ENCODE measurements at regions not wholly inside any gene's neighbourhood (a gene's known extent, or its start where the extent isn't known, plus 50 kb on each side); places are given as distances from the start of the nearest gene placed in this dataset.
"Not testable (repeated sequence)": the region's sequence is repeated elsewhere in the genome, so short reads cannot be mapped to it uniquely, and the experiment has no call there.

DNA sequence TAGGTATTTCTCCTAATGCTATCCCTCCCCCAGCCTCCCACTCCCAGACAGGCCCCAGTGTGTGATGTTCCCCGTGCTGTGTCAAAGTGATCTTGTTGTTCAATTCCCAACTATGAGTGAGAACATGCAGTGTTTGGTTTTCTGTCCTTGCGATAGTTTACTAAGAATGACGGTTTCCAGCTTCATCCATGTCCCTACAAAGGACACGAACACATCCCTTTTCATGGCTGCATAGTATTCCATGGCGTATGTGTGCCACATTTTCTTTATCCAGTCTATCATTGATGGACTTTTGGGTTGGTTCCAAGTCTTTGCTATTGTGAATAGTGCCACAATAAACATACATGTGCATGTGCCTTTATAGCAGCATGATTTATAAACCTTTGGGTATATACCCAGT is 999.3 kb upstream of the ZEB2 start:
- not testable (repeated sequence) for H3K4me3 ChIP-seq (ENCODE audit: low read length); H3K36me3 ChIP-seq (ENCODE audit: control insufficient read depth, insufficient read depth, low read length); H3K27me3 ChIP-seq (ENCODE audit: control insufficient read depth, insufficient read depth, low read length); H3K4me1 ChIP-seq (ENCODE audit: control insufficient read depth, insufficient read depth, low read length); H3K27ac ChIP-seq (ENCODE audit: low read depth, low read length); H3K9ac ChIP-seq (ENCODE audit: low read length)

DNA sequence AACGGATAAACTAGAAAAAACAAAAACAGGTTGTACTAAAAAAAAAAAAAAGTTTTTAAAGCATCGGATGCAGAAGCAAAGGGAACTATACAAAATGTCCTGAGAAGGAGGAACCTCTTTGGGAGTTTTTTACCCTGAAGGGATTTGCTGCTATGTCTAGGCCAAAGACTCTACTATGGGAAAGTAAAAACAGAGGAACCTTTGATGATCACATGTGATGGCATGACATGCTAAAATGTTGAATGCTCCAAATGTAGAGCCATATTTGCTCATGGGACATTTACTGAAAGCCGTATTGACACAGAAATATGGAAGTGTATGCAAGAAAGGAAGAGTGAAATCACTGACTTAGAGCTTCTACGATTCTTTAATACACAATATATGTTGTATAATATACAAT is 992.0 kb upstream of the ZEB2 start:
- Histone ChIP-seq H3K36me3 (ENCODE audit: control insufficient read depth, insufficient read depth, low read length) (no peaks in the 10 kb centered on the region), H3K4me3 (ENCODE audit: low read length) (no peak overlapping the region), H3K4me1 (ENCODE audit: control insufficient read depth, insufficient read depth, low read length) (no peaks in the 10 kb centered on the region), H3K27me3 (ENCODE audit: control insufficient read depth, insufficient read depth, low read length) (no peaks in the 10 kb centered on the region), H3K9ac (ENCODE audit: low read length) (no peak overlapping the region), H3K27ac (ENCODE audit: low read depth, low read length) (no peak overlapping the region)

DNA sequence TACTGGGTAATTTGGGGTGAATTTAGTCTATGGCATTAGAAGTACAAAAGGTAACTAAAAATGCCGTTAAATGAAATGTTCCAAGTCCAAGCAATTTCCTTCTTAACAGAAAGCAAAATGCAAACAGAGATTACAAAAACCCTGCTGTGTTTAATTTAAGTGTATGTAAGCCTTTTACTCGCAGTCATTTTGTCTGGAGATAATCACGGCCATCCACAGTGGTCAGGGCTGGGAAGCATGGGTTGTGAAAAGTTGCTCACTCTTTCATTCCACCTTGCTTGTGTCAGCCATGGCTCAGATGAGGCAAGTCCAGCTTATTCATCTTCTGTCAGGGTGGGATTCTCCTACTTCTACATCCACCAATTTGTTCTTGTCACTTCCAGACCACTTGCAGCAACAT is 983.6 kb upstream of the ZEB2 start:
- no peak overlapping the region for H3K4me3 ChIP-seq (ENCODE audit: low read length)
- H3K9ac ChIP-seq (ENCODE audit: low read length) = no peak overlapping the region
- H3K27ac ChIP-seq (ENCODE audit: low read depth, low read length) = no peak overlapping the region
- no peaks in the 10 kb centered on the region for H3K36me3 ChIP-seq (ENCODE audit: control insufficient read depth, insufficient read depth, low read length)
- no peaks in the 10 kb centered on the region for H3K27me3 ChIP-seq (ENCODE audit: control insufficient read depth, insufficient read depth, low read length)
- no peaks in the 10 kb centered on the region for H3K4me1 ChIP-seq (ENCODE audit: control insufficient read depth, insufficient read depth, low read length)

DNA sequence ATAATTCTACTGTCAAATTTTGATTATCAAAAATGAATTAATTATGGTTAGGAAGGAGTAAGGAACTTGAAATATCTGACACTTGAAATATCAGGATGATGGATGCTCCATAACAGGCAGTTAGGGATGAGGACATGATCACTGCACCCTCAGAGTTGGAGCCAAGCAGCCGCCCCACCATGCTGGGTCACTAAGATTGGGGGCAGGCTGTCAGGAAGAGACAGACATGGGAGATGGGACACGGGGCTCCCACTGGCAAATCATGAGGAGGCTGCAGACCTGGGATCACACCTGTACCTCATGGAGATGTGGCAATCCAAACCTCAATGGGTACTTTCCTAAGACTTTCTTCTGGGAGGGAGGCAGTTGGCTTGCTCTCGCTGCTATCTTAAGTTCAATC is 982.0 kb upstream of the ZEB2 start:
- Histone ChIP-seq H3K9ac (ENCODE audit: low read length) (no peak overlapping the region), H3K36me3 (ENCODE audit: control insufficient read depth, insufficient read depth, low read length) (no peaks in the 10 kb centered on the region), H3K4me1 (ENCODE audit: control insufficient read depth, insufficient read depth, low read length) (no peaks in the 10 kb centered on the region), H3K27ac (ENCODE audit: low read depth, low read length) (no peak overlapping the region), H3K4me3 (ENCODE audit: low read length) (no peak overlapping the region), H3K27me3 (ENCODE audit: control insufficient read depth, insufficient read depth, low read length) (no peaks in the 10 kb centered on the region)

DNA sequence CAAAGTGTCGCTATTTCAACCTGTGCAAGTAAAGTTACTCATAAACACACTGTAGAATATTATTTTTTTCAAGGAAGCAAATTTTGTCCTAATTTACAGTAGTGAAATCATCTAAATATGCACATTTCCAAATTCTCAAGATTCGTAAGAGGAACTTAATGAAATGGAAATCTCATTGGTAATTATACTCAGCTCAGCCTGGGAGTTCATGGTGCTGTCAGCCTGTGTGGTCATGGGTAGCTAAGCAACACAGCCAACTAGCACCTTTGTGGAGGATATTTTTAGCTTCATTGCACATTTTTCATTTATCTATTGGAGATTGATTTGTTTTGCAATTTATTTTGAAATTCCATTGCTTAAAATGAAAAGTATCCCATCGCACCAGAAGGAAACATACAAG is 975.7 kb upstream of the ZEB2 start:
- H3K27ac ChIP-seq (ENCODE audit: low read depth, low read length) = no peak overlapping the region
- no peak overlapping the region for H3K9ac ChIP-seq (ENCODE audit: low read length)
- H3K4me3 ChIP-seq (ENCODE audit: low read length) = no peak overlapping the region
- H3K27me3 ChIP-seq (ENCODE audit: control insufficient read depth, insufficient read depth, low read length) = no peaks in the 10 kb centered on the region
- no peaks in the 10 kb centered on the region for H3K36me3 ChIP-seq (ENCODE audit: control insufficient read depth, insufficient read depth, low read length)
- H3K4me1 ChIP-seq (ENCODE audit: control insufficient read depth, insufficient read depth, low read length) = no peaks in the 10 kb centered on the region

DNA sequence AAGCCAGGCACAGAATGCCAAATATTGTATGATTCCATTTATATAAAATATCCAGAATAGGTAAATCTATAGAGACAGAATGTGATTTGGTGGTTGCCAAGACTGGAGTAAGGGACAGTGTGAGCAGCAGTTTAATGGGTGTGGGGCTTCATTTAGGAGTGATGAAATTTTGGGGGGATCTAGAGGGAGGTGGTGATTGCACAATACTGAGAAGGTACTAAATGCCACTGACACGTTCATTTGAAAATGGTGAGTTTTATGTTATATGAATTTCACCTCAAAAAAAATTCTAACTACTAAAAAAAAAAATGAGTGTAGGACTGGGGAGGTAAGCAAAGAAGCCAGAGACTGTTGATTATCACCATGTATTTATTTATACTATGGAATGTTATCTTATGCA is 974.5 kb upstream of the ZEB2 start:
- H3K9ac ChIP-seq (ENCODE audit: low read length) = no peak overlapping the region
- H3K4me1 ChIP-seq (ENCODE audit: control insufficient read depth, insufficient read depth, low read length) = no peaks in the 10 kb centered on the region
- H3K4me3 ChIP-seq (ENCODE audit: low read length) = no peak overlapping the region
- H3K27ac ChIP-seq (ENCODE audit: low read depth, low read length) = no peak overlapping the region
- H3K27me3 ChIP-seq (ENCODE audit: control insufficient read depth, insufficient read depth, low read length) = no peaks in the 10 kb centered on the region
- no peaks in the 10 kb centered on the region for H3K36me3 ChIP-seq (ENCODE audit: control insufficient read depth, insufficient read depth, low read length)

DNA sequence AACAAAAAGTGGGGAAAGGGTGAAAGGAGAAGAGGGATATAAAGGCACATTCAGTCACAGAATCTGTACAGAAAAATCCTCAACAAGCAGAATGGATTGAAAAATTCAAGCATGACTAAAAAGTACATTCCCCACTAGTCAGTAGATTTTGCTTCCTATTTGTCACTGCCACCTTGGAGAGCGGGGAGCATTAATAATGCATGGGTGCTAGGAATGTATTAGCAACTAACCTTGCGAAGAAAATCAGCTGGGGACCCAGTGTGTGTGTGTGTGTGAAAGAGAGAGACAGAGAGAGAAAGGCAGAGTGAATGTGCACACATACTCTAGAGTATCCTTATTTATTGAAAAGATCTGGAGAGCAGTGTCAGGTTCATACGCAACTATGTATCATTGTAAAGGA is 968.7 kb upstream of the ZEB2 start:
- H3K4me1 ChIP-seq (ENCODE audit: control insufficient read depth, insufficient read depth, low read length) = no peaks in the 10 kb centered on the region
- no peaks in the 10 kb centered on the region for H3K36me3 ChIP-seq (ENCODE audit: control insufficient read depth, insufficient read depth, low read length)
- no peaks in the 10 kb centered on the region for H3K27me3 ChIP-seq (ENCODE audit: control insufficient read depth, insufficient read depth, low read length)
- H3K9ac ChIP-seq (ENCODE audit: low read length) = no peak overlapping the region
- no peak overlapping the region for H3K4me3 ChIP-seq (ENCODE audit: low read length)
- H3K27ac ChIP-seq (ENCODE audit: low read depth, low read length) = no peak overlapping the region

DNA sequence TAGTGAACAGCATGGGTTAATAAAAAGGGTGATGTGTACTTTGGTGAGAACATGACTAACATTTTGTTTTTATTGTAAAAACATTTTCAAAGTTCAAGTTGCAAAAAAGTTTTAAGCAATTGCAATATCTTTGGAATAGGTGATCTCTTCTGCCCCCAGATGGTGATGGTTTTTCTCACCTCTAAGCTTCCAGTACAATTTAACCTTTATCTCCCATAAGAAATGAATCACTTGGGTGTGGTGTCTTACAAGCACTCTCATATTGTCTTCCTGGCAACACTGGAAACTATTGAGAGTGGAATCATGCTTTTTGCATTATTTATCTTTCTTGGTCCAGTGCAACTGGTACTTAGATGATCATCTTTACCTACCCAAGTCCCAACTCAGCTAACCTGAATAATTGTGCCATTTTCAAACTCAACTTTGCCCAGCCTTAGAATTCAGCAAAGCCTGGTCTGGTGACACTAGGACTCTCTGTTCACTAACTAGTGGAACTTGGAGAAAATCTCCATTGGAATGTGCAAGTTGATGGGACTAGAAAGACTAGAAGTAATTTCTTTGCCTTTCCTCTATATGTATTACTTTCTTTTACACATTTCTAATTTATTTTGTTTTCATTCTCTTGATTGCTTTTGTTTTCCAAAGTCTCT is 964.7 kb upstream of the ZEB2 start:
- no peak overlapping the region for H3K27ac ChIP-seq (ENCODE audit: low read depth, low read length)
- H3K27me3 ChIP-seq (ENCODE audit: control insufficient read depth, insufficient read depth, low read length) = no peaks in the 10 kb centered on the region
- no peak overlapping the region for H3K9ac ChIP-seq (ENCODE audit: low read length)
- no peaks in the 10 kb centered on the region for H3K36me3 ChIP-seq (ENCODE audit: control insufficient read depth, insufficient read depth, low read length)
- H3K4me1 ChIP-seq (ENCODE audit: control insufficient read depth, insufficient read depth, low read length) = no peaks in the 10 kb centered on the region
- no peak overlapping the region for H3K4me3 ChIP-seq (ENCODE audit: low read length)

DNA sequence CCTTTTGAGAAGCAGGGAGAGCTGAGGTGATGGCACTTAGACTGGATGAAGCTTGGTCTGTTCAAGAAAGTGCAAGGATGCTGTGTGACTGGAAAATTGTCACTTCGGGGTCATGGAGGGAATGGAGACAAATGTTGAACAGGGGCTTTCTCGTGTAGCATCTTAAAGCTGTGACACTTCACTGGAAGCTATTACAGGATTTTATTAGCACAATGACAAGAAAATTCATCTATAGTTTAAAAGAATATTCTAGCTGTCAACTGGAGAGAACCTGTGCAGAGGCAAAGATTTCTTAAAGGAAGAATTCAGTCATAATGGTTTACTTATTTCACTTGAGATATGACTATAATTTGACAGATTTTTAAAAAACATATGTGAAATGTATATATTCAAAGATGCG is 963.9 kb upstream of the ZEB2 start:
- Histone ChIP-seq H3K27ac (ENCODE audit: low read depth, low read length) (no peak overlapping the region), H3K27me3 (ENCODE audit: control insufficient read depth, insufficient read depth, low read length) (no peaks in the 10 kb centered on the region), H3K36me3 (ENCODE audit: control insufficient read depth, insufficient read depth, low read length) (no peaks in the 10 kb centered on the region), H3K4me1 (ENCODE audit: control insufficient read depth, insufficient read depth, low read length) (no peaks in the 10 kb centered on the region), H3K4me3 (ENCODE audit: low read length) (no peak overlapping the region), H3K9ac (ENCODE audit: low read length) (no peak overlapping the region)

DNA sequence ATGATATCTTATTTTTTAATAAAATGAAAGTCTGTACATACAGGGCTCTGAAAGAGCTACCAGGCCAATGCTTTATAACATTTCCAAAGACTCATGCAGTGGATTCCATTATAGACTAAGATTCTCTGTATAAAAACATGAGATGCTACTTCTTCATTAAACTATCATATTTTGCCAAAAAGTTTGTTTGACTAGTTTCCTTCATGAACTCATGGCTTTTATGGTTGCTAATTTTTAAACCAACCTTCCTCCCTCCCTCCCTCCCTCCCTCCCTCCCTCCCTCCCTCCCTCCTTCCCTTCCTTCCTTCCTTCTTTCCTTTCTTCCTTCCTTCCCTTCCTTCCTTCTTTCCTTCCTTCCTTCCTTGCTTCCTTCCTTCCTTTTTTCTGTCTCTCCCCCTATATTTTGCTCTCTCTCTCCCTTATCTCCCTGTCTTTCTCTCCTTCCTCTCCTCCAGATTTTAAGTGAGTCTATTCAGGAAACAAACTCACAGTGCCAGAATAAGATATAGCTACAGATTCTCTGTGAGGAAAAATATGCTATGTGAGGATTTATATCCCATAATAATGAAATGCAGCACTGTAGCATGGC is 961.5 kb upstream of the ZEB2 start:
- Histone ChIP-seq H3K27me3 (ENCODE audit: control insufficient read depth, insufficient read depth, low read length) (no peaks in the 10 kb centered on the region), H3K9ac (ENCODE audit: low read length) (no peak overlapping the region), H3K36me3 (ENCODE audit: control insufficient read depth, insufficient read depth, low read length) (no peaks in the 10 kb centered on the region), H3K4me3 (ENCODE audit: low read length) (no peak overlapping the region), H3K4me1 (ENCODE audit: control insufficient read depth, insufficient read depth, low read length) (no peaks in the 10 kb centered on the region), H3K27ac (ENCODE audit: low read depth, low read length) (no peak overlapping the region)

DNA sequence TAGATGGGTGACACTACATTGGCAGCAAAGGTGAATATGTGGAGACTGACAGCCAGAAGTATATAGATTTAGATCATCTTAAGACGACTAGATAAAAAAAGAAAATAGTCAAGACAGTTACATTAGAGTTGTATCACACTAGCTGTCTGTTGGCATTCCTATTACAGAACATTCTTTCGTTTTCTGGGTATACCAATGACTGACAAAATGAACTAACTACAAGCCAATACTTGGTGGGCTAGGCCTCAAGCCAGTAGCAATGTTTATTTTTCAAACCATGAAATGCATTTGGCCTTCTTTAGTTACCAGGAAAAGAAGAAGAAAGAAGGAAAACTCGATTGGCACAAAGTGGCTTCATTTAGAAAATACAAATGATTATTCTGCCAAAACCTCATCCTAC is 944.9 kb upstream of the ZEB2 start:
- no peak overlapping the region for H3K4me3 ChIP-seq (ENCODE audit: low read length)
- H3K27me3 ChIP-seq (ENCODE audit: control insufficient read depth, insufficient read depth, low read length) = no peaks in the 10 kb centered on the region
- H3K27ac ChIP-seq (ENCODE audit: low read depth, low read length) = no peak overlapping the region
- H3K36me3 ChIP-seq (ENCODE audit: control insufficient read depth, insufficient read depth, low read length) = no peaks in the 10 kb centered on the region
- no peak overlapping the region for H3K9ac ChIP-seq (ENCODE audit: low read length)
- no peaks in the 10 kb centered on the region for H3K4me1 ChIP-seq (ENCODE audit: control insufficient read depth, insufficient read depth, low read length)

DNA sequence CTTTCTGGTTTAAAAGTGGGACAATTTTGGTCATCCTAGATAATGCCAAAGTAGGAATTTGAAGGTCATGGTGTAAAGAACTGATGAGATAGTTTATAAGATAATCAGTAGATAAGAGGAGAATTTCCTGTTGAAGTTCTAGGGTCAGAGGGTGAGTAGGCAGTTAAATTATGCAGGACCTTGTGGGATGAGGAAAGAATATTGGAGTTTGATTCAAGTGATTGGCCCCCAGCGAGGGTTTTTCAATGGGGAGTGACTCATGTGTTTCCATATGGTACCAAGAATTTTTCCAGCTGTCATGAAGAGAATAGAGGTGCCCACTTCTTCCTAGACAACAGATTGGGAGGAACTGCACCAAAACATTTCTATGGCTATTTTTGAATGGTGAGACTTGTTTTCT is 940.2 kb upstream of the ZEB2 start:
- H3K4me1 ChIP-seq (ENCODE audit: control insufficient read depth, insufficient read depth, low read length) = no peaks in the 10 kb centered on the region
- no peak overlapping the region for H3K9ac ChIP-seq (ENCODE audit: low read length)
- no peak overlapping the region for H3K27ac ChIP-seq (ENCODE audit: low read depth, low read length)
- no peaks in the 10 kb centered on the region for H3K36me3 ChIP-seq (ENCODE audit: control insufficient read depth, insufficient read depth, low read length)
- H3K4me3 ChIP-seq (ENCODE audit: low read length) = no peak overlapping the region
- no peaks in the 10 kb centered on the region for H3K27me3 ChIP-seq (ENCODE audit: control insufficient read depth, insufficient read depth, low read length)

DNA sequence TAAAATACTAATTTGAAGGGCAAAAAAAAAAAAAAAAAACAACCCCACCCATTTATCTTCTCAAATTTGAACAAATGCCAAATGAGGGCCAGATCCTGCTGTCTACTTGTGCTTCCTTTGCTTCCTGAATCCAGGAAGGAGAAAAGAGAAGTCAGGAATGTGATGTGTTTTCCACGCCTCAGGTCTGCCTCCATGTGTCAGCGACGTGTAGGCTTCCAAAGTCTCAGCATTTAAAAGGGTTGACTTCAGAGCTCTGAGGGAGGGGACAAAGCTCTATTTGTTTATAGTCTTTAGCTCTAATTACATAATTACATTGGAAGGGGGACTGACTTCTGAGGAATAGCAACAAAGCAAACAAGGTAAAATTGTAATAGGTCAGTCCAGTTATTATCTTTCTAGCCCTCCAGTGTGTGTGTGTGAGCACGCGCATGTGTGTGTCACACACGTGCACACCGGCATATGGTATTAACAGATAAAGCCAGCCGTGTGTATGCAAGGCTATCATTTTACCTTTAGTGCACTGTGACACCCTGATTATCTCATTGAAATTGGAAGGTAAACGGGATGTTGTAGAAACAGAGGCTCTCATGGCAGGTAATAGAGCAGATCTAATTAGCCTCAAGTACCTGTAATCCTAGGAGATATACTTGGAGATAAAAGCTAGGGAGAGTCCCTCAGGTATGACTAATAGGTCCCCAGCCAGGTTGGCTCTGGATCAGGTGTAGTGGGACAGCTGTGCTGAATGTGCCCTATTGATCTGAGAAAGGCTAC is 911.4 kb upstream of the ZEB2 start:
- H3K4me3 ChIP-seq (ENCODE audit: low read length) = no peak overlapping the region
- H3K27ac ChIP-seq (ENCODE audit: low read depth, low read length) = no peak overlapping the region
- H3K27me3 ChIP-seq (ENCODE audit: control insufficient read depth, insufficient read depth, low read length) = no peaks in the 10 kb centered on the region
- no peaks in the 10 kb centered on the region for H3K36me3 ChIP-seq (ENCODE audit: control insufficient read depth, insufficient read depth, low read length)
- no peaks in the 10 kb centered on the region for H3K4me1 ChIP-seq (ENCODE audit: control insufficient read depth, insufficient read depth, low read length)
- H3K9ac ChIP-seq (ENCODE audit: low read length) = no peak overlapping the region

All from rectal smooth muscle tissue (tissue), 1 donor.